SJSA1 (cell line): ENCODE measurements at regions not wholly inside any gene's neighbourhood (a gene's known extent, or its start where the extent isn't known, plus 50 kb on each side); places are given as distances from the start of the nearest gene placed in this dataset.
A peak's percentile ranks its signal among the peaks of the same experiment; 100 is the strongest.
"Not testable (repeated sequence)": the region's sequence is repeated elsewhere in the genome, so short reads cannot be mapped to it uniquely, and the experiment has no call there.

Source experiments
- DNase-seq, 2 experiments: peaks; one replicate each; pipeline ENCODE4 v3.0.0-alpha.2; 2015 to 2020; ENCODE audit warnings: low spot score in 2 of 2, low read depth in 1 of 2
- H3K27ac ChIP-seq: fragments of 250-450 bp; sonication (Bioruptor Pico); 2 replicates; pipeline ENCODE4 v1.5.1; 2020; ENCODE audit warnings: mild to moderate bottlenecking, moderate library complexity
- H3K27me3 ChIP-seq: fragments of 250-450 bp; sonication (Bioruptor Pico); replicated peaks from 2 replicates; pipeline ENCODE4 v1.5.1; 2020; ENCODE audit warnings: mild to moderate bottlenecking, moderate library complexity
- H3K36me3 ChIP-seq: fragments of 250-450 bp; sonication (Bioruptor Pico); 2 replicates; pipeline ENCODE4 v1.5.1; 2020; ENCODE audit warnings: mild to moderate bottlenecking
- H3K4me1 ChIP-seq: fragments of 250-450 bp; sonication (Bioruptor Pico); replicated peaks from 2 replicates; pipeline ENCODE4 v1.6.1; 2021; ENCODE audit warnings: mild to moderate bottlenecking
- H3K4me3 ChIP-seq: fragments of 250-450 bp; sonication (Bioruptor Pico); 2 replicates; pipeline ENCODE4 v1.5.1; 2020; ENCODE audit warnings: mild to moderate bottlenecking
- H3K9me3 ChIP-seq: fragments of 250-450 bp; sonication (Bioruptor Pico); replicated peaks from 2 replicates; pipeline ENCODE4 v1.5.1; 2020; ENCODE audit warnings: mild to moderate bottlenecking

GRCh38 chr15:21269673-21270072 lies 170.6 kb downstream of the POTEB3 start:
- H3K36me3 ChIP-seq, DNase-seq, H3K4me1 ChIP-seq, H3K9me3 ChIP-seq, H3K27me3 ChIP-seq, H3K4me3 ChIP-seq, H3K27ac ChIP-seq: not testable (repeated sequence)

GRCh38 chr15:21269121-21269520 lies 171.2 kb downstream of the POTEB3 start:
- Histone ChIP-seq H3K9me3 (no peaks in the 10 kb centered on the region), H3K4me1 (peaks cover 3% of the 10 kb centered on the region; the same call in 1 of the 2 replicates)
- no peak for DNase-seq

GRCh38 chr15:21268436-21268940 lies 171.8 kb downstream of the POTEB3 start:
- no peak overlapping the region for H3K4me3 ChIP-seq
- H3K27ac ChIP-seq = no peak overlapping the region
- no peaks in the 10 kb centered on the region for H3K27me3 ChIP-seq
- H3K4me1 ChIP-seq = peaks cover 3% of the 10 kb centered on the region; the same call in 1 of the 2 replicates
- H3K9me3 ChIP-seq = no peaks in the 10 kb centered on the region
- no peak for DNase-seq
- H3K36me3 ChIP-seq = no peaks in the 10 kb centered on the region

More at GRCh38 chr15:21269121-21269520, 171.2 kb downstream of the POTEB3 start:
- Histone ChIP-seq H3K4me3 (no peak overlapping the region), H3K27me3 (no peaks in the 10 kb centered on the region), H3K27ac (no peak overlapping the region), H3K36me3 (no peaks in the 10 kb centered on the region)

GRCh38 chr15:21267671-21268395 lies 172.5 kb downstream of the POTEB3 start:
- H3K9me3 ChIP-seq = no peaks in the 10 kb centered on the region
- peaks cover 3% of the 10 kb centered on the region; the same call in 1 of the 2 replicates for H3K4me1 ChIP-seq
- H3K36me3 ChIP-seq = no peaks in the 10 kb centered on the region
- no peak for DNase-seq
- H3K4me3 ChIP-seq = no peak overlapping the region
- no peak overlapping the region for H3K27ac ChIP-seq
- H3K27me3 ChIP-seq = no peaks in the 10 kb centered on the region

GRCh38 chr15:21267226-21267625 lies 173.1 kb downstream of the POTEB3 start:
- no peaks in the 10 kb centered on the region for H3K9me3 ChIP-seq
- no peak overlapping the region for H3K4me3 ChIP-seq
- H3K36me3 ChIP-seq = no peaks in the 10 kb centered on the region
- H3K27ac ChIP-seq = no peak overlapping the region
- no peaks in the 10 kb centered on the region; the same call in 1 of the 2 replicates for H3K4me1 ChIP-seq
- H3K27me3 ChIP-seq = no peaks in the 10 kb centered on the region
- no peak for DNase-seq

GRCh38 chr15:21265628-21266027 lies 174.7 kb downstream of the POTEB3 start:
- not testable (repeated sequence) for H3K27ac ChIP-seq, H3K36me3 ChIP-seq, H3K4me3 ChIP-seq, H3K27me3 ChIP-seq, DNase-seq, H3K4me1 ChIP-seq, H3K9me3 ChIP-seq

GRCh38 chr15:21262851-21263425 lies 177.4 kb downstream of the POTEB3 start:
- no peak overlapping the region for H3K27ac ChIP-seq
- no peaks in the 10 kb centered on the region for H3K4me1 ChIP-seq
- H3K27me3 ChIP-seq = peaks cover 3% of the 10 kb centered on the region; the same call in 1 of the 2 replicates
- DNase-seq = no peak
- H3K36me3 ChIP-seq = no peaks in the 10 kb centered on the region
- no peaks in the 10 kb centered on the region for H3K9me3 ChIP-seq
- H3K4me3 ChIP-seq = no peak overlapping the region

GRCh38 chr15:21261965-21262850 lies 178.1 kb downstream of the POTEB3 start:
- Histone ChIP-seq H3K36me3 (no peaks in the 10 kb centered on the region), H3K9me3 (no peaks in the 10 kb centered on the region), H3K4me3 (no peak overlapping the region), H3K4me1 (no peaks in the 10 kb centered on the region), H3K27me3 (peaks cover 3% of the 10 kb centered on the region; the same call in 1 of the 2 replicates), H3K27ac (no peak overlapping the region)
- peak in 1 of 2 experiments; percentile 46 for DNase-seq

- Histone ChIP-seq H3K36me3 (no peaks in the 10 kb centered on the region), H3K27ac (no peak overlapping the region), H3K27me3 (peaks cover 3% of the 10 kb centered on the region; the same call in 1 of the 2 replicates), H3K4me1 (no peaks in the 10 kb centered on the region), H3K4me3 (no peak overlapping the region), H3K9me3 (no peaks in the 10 kb centered on the region)
- no peak for DNase-seq
Measured at GRCh38 chr15:21261396-21261964, 178.8 kb downstream of the POTEB3 start.

- Histone ChIP-seq H3K9me3 (no peaks in the 10 kb centered on the region), H3K36me3 (no peaks in the 10 kb centered on the region), H3K4me1 (no peaks in the 10 kb centered on the region), H3K4me3 (no peak overlapping the region), H3K27ac (no peak overlapping the region), H3K27me3 (peaks cover 3% of the 10 kb centered on the region; the same call in 1 of the 2 replicates)
- peak in 1 of 2 experiments; percentile 35 for DNase-seq
Measured at GRCh38 chr15:21260966-21261395, 179.3 kb downstream of the POTEB3 start.

- H3K27me3 ChIP-seq, DNase-seq, H3K27ac ChIP-seq, H3K4me1 ChIP-seq, H3K4me3 ChIP-seq, H3K36me3 ChIP-seq, H3K9me3 ChIP-seq: not testable (repeated sequence)
Measured at GRCh38 chr15:21258635-21259034, 181.7 kb downstream of the POTEB3 start.

GRCh38 chr15:21249508-21250019 lies 190.7 kb downstream of the POTEB3 start:
- H3K27me3 ChIP-seq, DNase-seq, H3K36me3 ChIP-seq, H3K27ac ChIP-seq, H3K4me1 ChIP-seq, H3K9me3 ChIP-seq, H3K4me3 ChIP-seq: not testable (repeated sequence)
